HG03095 (cell line): ENCODE measurements at regions not wholly inside any gene's neighbourhood (a gene's known extent, or its start where the extent isn't known, plus 50 kb on each side); places are given as distances from the start of the nearest gene placed in this dataset.
"Not testable (repeated sequence)": the region's sequence is repeated elsewhere in the genome, so short reads cannot be mapped to it uniquely, and the experiment has no call there.

Source experiments
- ATAC-seq: cut with Tn5 transposase; IDR thresholded peaks from one replicate; pipeline ENCODE4 v1.9.1; 2021; ENCODE audit warnings: moderate library complexity; ENCODE audit not compliant: unreplicated experiment

- ATAC-seq = peak; percentile 74
These were observed 53.3 kb downstream of the FOXD4L1 start for GRCh38 chr2:113551637-113552318.

- ATAC-seq = not testable (repeated sequence)
These were observed 61.4 kb downstream of the FOXD4L1 start for GRCh38 chr2:113559820-113560219.

- not testable (repeated sequence) for ATAC-seq
These were observed 64.2 kb downstream of the FOXD4L1 start for GRCh38 chr2:113562662-113563061.

- ATAC-seq = not testable (repeated sequence)
These were observed 60.2 kb upstream of the RABL2A start for GRCh38 chr2:113566674-113567480.

- not testable (repeated sequence) for ATAC-seq
These were observed 59.6 kb upstream of the RABL2A start for GRCh38 chr2:113567481-113567849.

GRCh38 chr2:113568231-113568630 is 58.8 kb upstream of the RABL2A start:
- ATAC-seq = not testable (repeated sequence)

GRCh38 chr2:113570082-113570481 is 57.0 kb upstream of the RABL2A start:
- ATAC-seq = not testable (repeated sequence)

- ATAC-seq = not testable (repeated sequence)
These were observed 56.5 kb upstream of the RABL2A start for GRCh38 chr2:113570509-113571009.

GRCh38 chr2:113571482-113572068 is 55.5 kb upstream of the RABL2A start:
- not testable (repeated sequence) for ATAC-seq

- not testable (repeated sequence) for ATAC-seq
These were observed 51.3 kb upstream of the RABL2A start for GRCh38 chr2:113575721-113576120.

- not testable (repeated sequence) for ATAC-seq
These were observed 50.7 kb upstream of the RABL2A start for GRCh38 chr2:113576353-113576752.
